GM12873 (cell line): ENCODE measurements at regions not wholly inside any gene's neighbourhood (a gene's known extent, or its start where the extent isn't known, plus 50 kb on each side); places are given as distances from the start of the nearest gene placed in this dataset.

Source experiments
- CTCF ChIP-seq: IDR thresholded peaks from 2 replicates; pipeline ENCODE4 v1.5.1; 2012; ENCODE audit warnings: low read depth, mild to moderate bottlenecking, moderate library complexity, low read length, control low read depth; ENCODE audit not compliant: insufficient read depth; ENCODE audit errors: missing control alignments

DNA sequence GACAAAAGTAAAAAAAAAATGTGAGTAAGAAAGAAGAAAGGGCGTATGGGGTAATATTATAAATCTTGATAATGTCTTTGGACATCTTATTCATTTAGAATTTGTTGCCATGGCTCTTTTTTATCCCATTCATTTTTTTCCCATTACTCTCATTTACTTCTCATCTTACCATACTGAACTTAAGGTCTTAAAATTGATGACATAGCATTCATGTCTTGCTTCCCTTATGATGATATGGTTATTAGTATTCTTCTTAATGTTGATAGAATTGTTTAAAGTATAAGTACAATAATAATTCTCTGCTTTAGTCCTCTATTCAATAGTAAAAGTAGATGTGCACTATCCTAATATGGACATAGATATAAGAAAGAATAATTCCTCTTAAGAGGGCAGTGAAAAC lies 204.1 kb upstream of the KLF12 start:
- TF ChIP-seq CTCF = no peak

DNA sequence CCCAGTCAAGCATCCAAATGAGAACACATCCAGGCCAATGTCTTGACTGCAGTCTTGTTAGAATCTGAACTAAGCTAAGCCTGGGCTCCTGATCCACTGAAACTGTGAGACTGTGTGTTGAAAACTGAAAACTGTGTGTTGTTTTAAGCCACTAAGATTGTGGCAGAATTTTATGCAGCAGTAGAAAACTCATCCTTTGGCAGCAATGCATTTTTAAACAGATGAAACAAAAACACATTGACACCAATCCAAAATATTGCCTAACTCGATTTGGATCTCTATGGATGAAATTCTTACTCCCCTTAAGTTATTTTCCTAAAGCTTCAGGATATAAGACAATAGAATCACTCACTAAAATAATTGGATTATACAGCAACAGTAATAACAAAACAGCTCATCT lies 202.3 kb upstream of the KLF12 start:
- TF ChIP-seq CTCF = no peak

DNA sequence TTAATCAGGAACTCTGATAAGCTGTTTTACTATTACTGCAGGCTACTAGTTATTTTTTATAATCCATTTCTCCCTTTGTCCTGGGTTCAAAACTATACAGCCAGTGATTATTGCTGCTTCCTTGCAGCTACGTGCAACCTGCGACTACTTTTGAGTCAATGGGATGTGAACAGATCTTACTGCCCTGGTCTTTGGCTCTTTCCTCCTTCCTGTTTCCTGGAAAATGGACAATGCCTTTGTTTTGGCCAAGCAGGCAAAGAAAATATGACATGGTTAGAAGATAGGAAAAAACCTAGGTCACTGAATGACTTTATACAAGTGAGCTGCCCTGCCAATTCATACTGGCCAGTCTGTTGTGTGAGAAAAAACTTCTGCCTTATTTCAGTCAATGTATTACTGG lies 201.2 kb upstream of the KLF12 start:
- TF ChIP-seq CTCF = no peak

GRCh38 chr13:74329962-74330361 lies 195.8 kb upstream of the KLF12 start:
- TF ChIP-seq CTCF = no peak

DNA sequence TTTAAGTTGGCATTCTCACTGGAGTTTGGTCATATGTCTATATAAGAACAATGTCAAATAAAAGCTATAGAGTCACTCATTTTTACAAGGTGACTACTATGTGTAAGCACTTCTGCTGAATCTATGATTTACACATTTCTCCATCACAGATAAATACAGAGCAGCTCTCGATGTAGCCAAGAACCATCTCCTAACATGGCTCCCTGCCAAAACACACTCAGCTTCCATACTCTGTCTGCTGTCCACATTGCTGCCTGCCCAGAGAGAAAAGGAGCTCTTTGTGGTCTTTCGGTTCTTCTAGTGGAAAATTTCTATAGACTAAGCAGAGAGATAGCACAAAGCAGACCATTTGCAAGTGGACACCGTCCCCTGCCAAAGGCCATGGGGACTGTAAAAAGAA lies 190.9 kb upstream of the KLF12 start:
- TF ChIP-seq CTCF = no peak

DNA sequence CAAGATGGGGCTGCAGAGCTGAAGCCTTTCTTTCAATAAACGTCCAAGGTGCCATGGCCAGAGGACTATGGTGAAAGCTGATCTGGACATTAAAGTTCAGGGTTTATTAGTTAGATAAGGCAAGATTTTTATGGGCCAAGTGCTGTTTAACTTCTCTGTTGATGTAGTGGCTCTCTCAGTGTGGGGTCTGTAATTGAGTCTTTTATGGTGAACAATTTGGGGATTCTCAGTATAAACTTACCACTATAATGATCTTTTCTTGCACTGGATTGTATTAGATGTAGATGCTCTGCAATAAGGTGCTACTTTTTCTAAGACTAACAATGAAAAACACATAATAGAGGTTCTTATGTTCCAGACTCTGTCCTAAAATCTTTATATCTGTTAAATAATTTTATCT lies 190.1 kb upstream of the KLF12 start:
- no peak for TF ChIP-seq CTCF

DNA sequence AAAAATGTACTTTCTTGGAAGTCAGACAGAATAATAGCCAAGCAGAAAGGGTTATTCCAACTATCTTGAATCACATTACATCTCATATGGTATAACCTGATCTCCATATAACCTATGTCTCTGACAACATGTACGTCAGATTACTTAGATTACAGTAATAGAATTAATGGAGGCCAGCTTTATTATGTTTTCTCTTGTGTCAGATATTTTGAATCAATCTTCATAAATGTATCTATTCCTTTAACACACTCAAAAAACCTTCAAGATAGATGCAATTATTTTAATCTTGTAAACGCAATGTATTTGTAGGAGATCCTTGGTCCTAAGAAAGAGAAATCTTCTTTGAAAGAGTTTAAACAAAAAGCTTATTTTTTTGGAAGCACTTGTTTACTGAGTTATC lies 188.4 kb upstream of the KLF12 start:
- TF ChIP-seq CTCF = no peak

DNA sequence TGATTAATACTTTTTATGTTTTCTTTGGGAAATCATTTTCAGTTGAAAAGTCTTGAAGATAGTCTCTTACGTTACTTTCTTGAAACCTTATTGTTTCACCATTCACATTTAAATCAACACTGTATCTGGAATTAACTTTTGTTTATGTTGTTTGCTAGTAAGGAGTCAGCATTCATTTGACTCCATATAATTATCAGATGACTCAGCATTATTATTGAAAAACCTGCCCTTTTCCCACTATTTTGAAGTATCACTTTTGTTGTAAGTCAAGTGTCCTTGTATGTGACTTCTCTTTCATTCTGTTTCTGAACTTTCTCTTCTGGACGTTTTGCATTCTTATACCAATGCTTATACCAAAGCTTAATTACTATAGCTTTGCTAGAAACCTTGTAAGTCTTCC lies 186.1 kb upstream of the KLF12 start:
- TF ChIP-seq CTCF = no peak
